ENCODE measurements at regions not wholly inside any gene's neighbourhood (a gene's known extent, or its start where the extent isn't known, plus 50 kb on each side); places are given as distances from the start of the nearest gene placed in this dataset.

- TF ChIP-seq, protein P1, sequence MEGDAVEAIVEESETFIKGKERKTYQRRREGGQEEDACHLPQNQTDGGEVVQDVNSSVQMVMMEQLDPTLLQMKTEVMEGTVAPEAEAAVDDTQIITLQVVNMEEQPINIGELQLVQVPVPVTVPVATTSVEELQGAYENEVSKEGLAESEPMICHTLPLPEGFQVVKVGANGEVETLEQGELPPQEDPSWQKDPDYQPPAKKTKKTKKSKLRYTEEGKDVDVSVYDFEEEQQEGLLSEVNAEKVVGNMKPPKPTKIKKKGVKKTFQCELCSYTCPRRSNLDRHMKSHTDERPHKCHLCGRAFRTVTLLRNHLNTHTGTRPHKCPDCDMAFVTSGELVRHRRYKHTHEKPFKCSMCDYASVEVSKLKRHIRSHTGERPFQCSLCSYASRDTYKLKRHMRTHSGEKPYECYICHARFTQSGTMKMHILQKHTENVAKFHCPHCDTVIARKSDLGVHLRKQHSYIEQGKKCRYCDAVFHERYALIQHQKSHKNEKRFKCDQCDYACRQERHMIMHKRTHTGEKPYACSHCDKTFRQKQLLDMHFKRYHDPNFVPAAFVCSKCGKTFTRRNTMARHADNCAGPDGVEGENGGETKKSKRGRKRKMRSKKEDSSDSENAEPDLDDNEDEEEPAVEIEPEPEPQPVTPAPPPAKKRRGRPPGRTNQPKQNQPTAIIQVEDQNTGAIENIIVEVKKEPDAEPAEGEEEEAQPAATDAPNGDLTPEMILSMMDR (IDR thresholded peaks at IDR 0.05): no peak
- no peak for TF ChIP-seq POLR2AphosphoS5 (IDR thresholded peaks at IDR 0.05)
- no peak for TF ChIP-seq EP300 (IDR thresholded peaks at IDR 0.05)
- no peak for TF ChIP-seq POLR2A (IDR thresholded peaks at IDR 0.05; ENCODE audit: low read depth)
- Histone ChIP-seq H3K27ac (replicated peaks in 1 of 4) (no peak overlapping the region), H3K27me3 (no peaks in the 10 kb centered on the region), H3K9me3 (no peaks in the 10 kb centered on the region), H3K4me1 (no peaks in the 10 kb centered on the region), H3K4me3 (no peak overlapping the region), H3K36me3 (no peaks in the 10 kb centered on the region)
- intact Hi-C loops (cut with DNase I): no loop called here
- DNase-seq (ENCODE audit: extremely low spot score): no peak
- 90% methylated on average over 5 of the region's 5 CpGs for WGBS
These were observed 95.5 kb upstream of the KLHL1 start for GRCh38 chr13:70203661-70204229.

- no peak overlapping the region for H3K27ac ChIP-seq (replicated peaks in 1 of 4)
- intact Hi-C loops (cut with DNase I): no loop called here
- TF ChIP-seq EP300 (IDR thresholded peaks at IDR 0.05) (no peak), POLR2A (IDR thresholded peaks at IDR 0.05; ENCODE audit: low read depth) (no peak), POLR2AphosphoS5 (IDR thresholded peaks at IDR 0.05) (no peak)
- TF ChIP-seq, protein P1 (IDR thresholded peaks at IDR 0.05): no peak
- no peaks in the 10 kb centered on the region for H3K27me3 ChIP-seq
- no peak overlapping the region for H3K4me3 ChIP-seq
- no peaks in the 10 kb centered on the region for H3K9me3 ChIP-seq
- no peak for DNase-seq (ENCODE audit: extremely low spot score)
- H3K4me1 ChIP-seq: no peaks in the 10 kb centered on the region
- H3K36me3 ChIP-seq: no peaks in the 10 kb centered on the region
These were observed 82.8 kb upstream of the KLHL1 start for GRCh38 chr13:70191034-70191433.

DNA sequence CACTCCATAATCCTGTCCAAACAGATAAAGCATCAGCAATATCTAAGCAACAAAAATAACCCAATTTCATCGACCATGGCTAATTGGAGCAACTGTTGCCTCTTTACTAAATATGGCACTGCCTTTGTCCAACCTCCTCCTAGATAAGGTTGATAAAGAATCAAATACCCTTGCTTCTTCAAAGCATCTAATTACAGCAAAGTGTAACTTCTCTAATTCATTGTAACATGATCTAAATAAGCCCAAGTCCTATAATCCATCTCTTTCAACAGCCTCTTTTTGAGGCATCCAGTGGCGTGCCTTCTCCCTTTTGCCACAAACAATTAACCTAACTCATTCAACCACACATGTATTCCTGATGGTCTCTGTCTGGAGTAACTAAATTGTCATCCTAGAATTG is 81.7 kb upstream of the KLHL1 start:
- no peaks in the 10 kb centered on the region for H3K9me3 ChIP-seq

GRCh38 chr13:70188567-70188966 is 80.3 kb upstream of the KLHL1 start:
- TF ChIP-seq EP300 (IDR thresholded peaks at IDR 0.05) (no peak), POLR2A (IDR thresholded peaks at IDR 0.05; ENCODE audit: low read depth) (no peak), POLR2AphosphoS5 (IDR thresholded peaks at IDR 0.05) (no peak)
- TF ChIP-seq, protein P1 (IDR thresholded peaks at IDR 0.05): no peak

More for the DNA sequence above, 81.7 kb upstream of the KLHL1 start:
- Histone ChIP-seq H3K4me1 (no peaks in the 10 kb centered on the region), H3K27me3 (no peaks in the 10 kb centered on the region), H3K4me3 (no peak overlapping the region), H3K27ac (replicated peaks in 1 of 4) (no peak overlapping the region), H3K36me3 (no peaks in the 10 kb centered on the region)
- DNase-seq (ENCODE audit: extremely low spot score): no peak
- intact Hi-C loops (cut with DNase I): no loop called here
- TF ChIP-seq, protein P1 (IDR thresholded peaks at IDR 0.05): no peak
- TF ChIP-seq EP300 (IDR thresholded peaks at IDR 0.05) (no peak), POLR2A (IDR thresholded peaks at IDR 0.05; ENCODE audit: low read depth) (no peak), POLR2AphosphoS5 (IDR thresholded peaks at IDR 0.05) (no peak)
- 67% methylated on average over 2 of the region's 2 CpGs for WGBS

DNA sequence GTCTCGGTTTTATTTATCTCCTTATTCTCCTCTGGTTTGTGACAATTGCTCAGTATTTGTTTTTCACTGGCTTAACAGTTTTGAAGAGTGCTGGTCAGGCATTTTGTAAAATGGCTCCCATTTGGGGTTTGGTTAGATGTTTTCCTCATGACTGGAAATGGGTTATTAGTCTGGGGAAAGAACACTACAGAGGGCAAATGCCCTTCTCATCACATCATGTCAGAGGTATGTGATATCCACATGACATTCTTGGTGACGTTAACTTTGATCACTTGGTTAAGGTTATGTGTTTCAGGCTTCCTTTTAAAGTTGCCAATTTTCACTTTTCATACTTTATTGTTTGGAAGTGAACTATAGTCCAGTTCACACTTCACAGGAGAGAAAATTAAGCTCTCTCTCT is 74.8 kb upstream of the KLHL1 start:
- H3K4me1 ChIP-seq: no peaks in the 10 kb centered on the region
- TF ChIP-seq, protein P1 (IDR thresholded peaks at IDR 0.05): no peak
- no peak for TF ChIP-seq EP300 (IDR thresholded peaks at IDR 0.05)
- TF ChIP-seq POLR2AphosphoS5 (IDR thresholded peaks at IDR 0.05): no peak
- TF ChIP-seq POLR2A (IDR thresholded peaks at IDR 0.05; ENCODE audit: low read depth): no peak
- DNase-seq (ENCODE audit: extremely low spot score): no peak
- no peaks in the 10 kb centered on the region for H3K36me3 ChIP-seq
- intact Hi-C loops (cut with DNase I): no loop called here
- no peak overlapping the region for H3K4me3 ChIP-seq
- H3K27me3 ChIP-seq: no peaks in the 10 kb centered on the region
- WGBS: 64% methylated on average over 2 of the region's 2 CpGs
- H3K9me3 ChIP-seq: no peaks in the 10 kb centered on the region
- no peak overlapping the region for H3K27ac ChIP-seq (replicated peaks in 1 of 4)

More at GRCh38 chr13:70188567-70188966, 80.3 kb upstream of the KLHL1 start:
- 80% methylated on average over 2 of the region's 2 CpGs for WGBS
- H3K4me1 ChIP-seq: no peaks in the 10 kb centered on the region
- no peaks in the 10 kb centered on the region for H3K36me3 ChIP-seq
- H3K4me3 ChIP-seq: no peak overlapping the region
- no peaks in the 10 kb centered on the region for H3K27me3 ChIP-seq
- DNase-seq (ENCODE audit: extremely low spot score): no peak
- no peaks in the 10 kb centered on the region for H3K9me3 ChIP-seq
- intact Hi-C loops (cut with DNase I): no loop called here
- H3K27ac ChIP-seq (replicated peaks in 1 of 4): no peak overlapping the region

Data from esophagus muscularis mucosa (tissue), 4 donors.